ENCODE measurements at regions not wholly inside any gene's neighbourhood (a gene's known extent, or its start where the extent isn't known, plus 50 kb on each side); places are given as distances from the start of the nearest gene placed in this dataset.

GRCh38 chr2:126558029-126558428 lies 97.9 kb upstream of the GYPC start:
- TF ChIP-seq CTCF (IDR thresholded peaks at IDR 0.05; ENCODE audit: low read depth, low read length) (no peak), EZH2phosphoT487 (IDR thresholded peaks at IDR 0.05; ENCODE audit: low read depth) (no peak)
